ENCODE measurements at regions not wholly inside any gene's neighbourhood (a gene's known extent, or its start where the extent isn't known, plus 50 kb on each side); places are given as distances from the start of the nearest gene placed in this dataset.

DNA sequence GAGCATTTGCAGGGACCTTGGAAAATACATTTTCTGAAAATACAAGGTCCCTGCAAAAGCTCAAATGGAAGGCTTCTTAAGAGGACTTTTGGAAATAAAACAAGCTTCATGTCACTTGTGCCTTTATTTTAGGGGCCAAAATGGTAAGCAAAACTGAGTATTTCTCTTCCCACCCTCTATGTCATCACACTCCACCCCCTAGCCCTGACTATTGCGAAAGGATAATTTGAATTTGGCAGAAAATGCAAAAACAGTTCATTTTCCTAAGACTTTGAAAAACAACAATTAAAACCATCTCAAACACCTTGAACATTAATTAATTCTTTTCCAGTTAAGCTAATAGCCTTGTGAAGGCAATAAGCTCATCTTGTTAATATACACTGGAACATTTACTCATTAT is 201.7 kb downstream of the TM2D1 start:
- TF ChIP-seq, protein P1, sequence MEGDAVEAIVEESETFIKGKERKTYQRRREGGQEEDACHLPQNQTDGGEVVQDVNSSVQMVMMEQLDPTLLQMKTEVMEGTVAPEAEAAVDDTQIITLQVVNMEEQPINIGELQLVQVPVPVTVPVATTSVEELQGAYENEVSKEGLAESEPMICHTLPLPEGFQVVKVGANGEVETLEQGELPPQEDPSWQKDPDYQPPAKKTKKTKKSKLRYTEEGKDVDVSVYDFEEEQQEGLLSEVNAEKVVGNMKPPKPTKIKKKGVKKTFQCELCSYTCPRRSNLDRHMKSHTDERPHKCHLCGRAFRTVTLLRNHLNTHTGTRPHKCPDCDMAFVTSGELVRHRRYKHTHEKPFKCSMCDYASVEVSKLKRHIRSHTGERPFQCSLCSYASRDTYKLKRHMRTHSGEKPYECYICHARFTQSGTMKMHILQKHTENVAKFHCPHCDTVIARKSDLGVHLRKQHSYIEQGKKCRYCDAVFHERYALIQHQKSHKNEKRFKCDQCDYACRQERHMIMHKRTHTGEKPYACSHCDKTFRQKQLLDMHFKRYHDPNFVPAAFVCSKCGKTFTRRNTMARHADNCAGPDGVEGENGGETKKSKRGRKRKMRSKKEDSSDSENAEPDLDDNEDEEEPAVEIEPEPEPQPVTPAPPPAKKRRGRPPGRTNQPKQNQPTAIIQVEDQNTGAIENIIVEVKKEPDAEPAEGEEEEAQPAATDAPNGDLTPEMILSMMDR (IDR thresholded peaks at IDR 0.05), result no peak
- no peak for TF ChIP-seq POLR2A (IDR thresholded peaks at IDR 0.05)

Measured in body of pancreas (tissue), 4 donors.